Ovary (tissue), 7 donors: ENCODE measurements at regions not wholly inside any gene's neighbourhood (a gene's known extent, or its start where the extent isn't known, plus 50 kb on each side); places are given as distances from the start of the nearest gene placed in this dataset.
"Not testable (repeated sequence)": the region's sequence is repeated elsewhere in the genome, so short reads cannot be mapped to it uniquely, and the experiment has no call there.

Source experiments
- DNase-seq, 5 donors: peaks; one replicate each; pipeline ENCODE4 v3.0.0-alpha.2; 2019 to 2020
- H3K27ac ChIP-seq, 2 donors: fragments of 200-600 bp; one replicate each; pipeline versions ENCODE4 v1.5.1 to v1.8.0; 2019 to 2022
- H3K27me3 ChIP-seq: fragments of 200-600 bp; one replicate; pipeline ENCODE4 v1.8.0; 2022
- H3K36me3 ChIP-seq: fragments of 200-600 bp; sonication (generic); one replicate; pipeline ENCODE4 v1.5.1; 2019
- H3K4me1 ChIP-seq: one replicate; pipeline ENCODE4 v1.8.1; 2013; ENCODE audit warnings: mild to moderate bottlenecking, moderate library complexity; ENCODE audit not compliant: insufficient read depth
- H3K4me3 ChIP-seq: fragments of 200-600 bp; sonication (generic); one replicate; pipeline ENCODE4 v1.5.1; 2017
- H3K9me3 ChIP-seq, 2 donors: fragments of 200-600 bp in 1 of 2; sonication (generic) in 1 of 2; one replicate each; pipeline versions ENCODE4 v1.5.1 to v1.8.1; 2013 to 2019; ENCODE audit warnings: mild to moderate bottlenecking in 1 of 2, moderate library complexity in 1 of 2
- CTCF ChIP-seq, 3 donors: fragments of 450-650 bp in 2 of 3; fragments of 200-600 bp in 1 of 3; IDR thresholded peaks; one replicate each; pipeline versions ENCODE4 v1.5.1 to v1.8.0; 2016 to 2022; ENCODE audit warnings: antibody characterized with exemption in 3 of 3, mild to moderate bottlenecking in 1 of 3
- EP300 ChIP-seq: sonication (generic); formaldehyde crosslinking; IDR thresholded peaks from one replicate; pipeline ENCODE4 v1.6.1; 2017; ENCODE audit warnings: antibody characterized with exemption
- POLR2A ChIP-seq: fragments of 450-650 bp; IDR thresholded peaks from one replicate; pipeline ENCODE4 v1.6.1; 2017; ENCODE audit warnings: antibody characterized with exemption, mild to moderate bottlenecking, moderate library complexity
- WGBS, 3 donors: extraction: QIAGEN DNeasy Blood & Tissue Kit in 1 of 3; methylation state at CpG; one replicate each; pipeline versions ENCODE4 v1.1.5 to v1.1.7; 2013 to 2017; 5-methylcytosine and 5-hydroxymethylcytosine counted together
- intact Hi-C, 4 donors: fragments of 100-400 bp; cut with DNase I; formaldehyde crosslinking; loops; one replicate each; pipeline versions ENCODE4 v1.11.0 to v1.15.1; 2022 to 2023
- donor health status: DM: no; HTN: no; CAD: no; lungs with moderate emphysema.
- donor health status: DM: no; HTN: no; CAD: no.
- donor health status: Bipolar disorder and iron deficiency.
- donor health status: DM: no; HTN: no; CAD: no.
- donor health status: DM: yes; HTN: yes; CAD: no.

- no peak overlapping the region for H3K4me3 ChIP-seq
- intact Hi-C loops, result no loop called here
- 47 to 83% (median 78%) methylated on average over 2 to 3 of the region's 3 CpGs for WGBS, 3 donors
- no peak overlapping the region for H3K27ac ChIP-seq
- no peaks in the 10 kb centered on the region for H3K9me3 ChIP-seq
- no peaks in the 10 kb centered on the region for H3K36me3 ChIP-seq
- no peaks in the 10 kb centered on the region for H3K4me1 ChIP-seq
- DNase-seq, result no peak
- TF ChIP-seq EP300, result no peak
- no peak for TF ChIP-seq CTCF (IDR thresholded peaks at IDR 0.05)
- TF ChIP-seq POLR2A, result no peak
- no peaks in the 10 kb centered on the region for H3K27me3 ChIP-seq
Measured at GRCh38 chr2:234357666-234358065, 139.2 kb downstream of the ARL4C start.

GRCh38 chr2:234355808-234356365 lies 141.0 kb downstream of the ARL4C start:
- no peak for TF ChIP-seq EP300
- no peak for TF ChIP-seq CTCF (IDR thresholded peaks at IDR 0.05)
- no peak for TF ChIP-seq POLR2A
- Histone ChIP-seq H3K9me3 (no peaks in the 10 kb centered on the region), H3K4me3 (no peak overlapping the region), H3K36me3 (no peaks in the 10 kb centered on the region), H3K27ac (no peak overlapping the region), H3K4me1 (no peaks in the 10 kb centered on the region), H3K27me3 (no peaks in the 10 kb centered on the region)
- intact Hi-C loops, result no loop called here
- no peak for DNase-seq
- 34 to 47% (median 36%) methylated on average over 6 of the region's 6 CpGs for WGBS, 3 donors

- TF ChIP-seq EP300 (no peak), POLR2A (no peak), CTCF (IDR thresholded peaks at IDR 0.05) (no peak)
- no peaks in the 10 kb centered on the region for H3K9me3 ChIP-seq
- no peaks in the 10 kb centered on the region for H3K36me3 ChIP-seq
- 32 to 35% (median 34%) methylated on average over 12 of the region's 12 CpGs for WGBS, 3 donors
- H3K4me1 ChIP-seq, result no peaks in the 10 kb centered on the region
- intact Hi-C loops, result no loop called here
- no peak for DNase-seq
- no peak overlapping the region for H3K4me3 ChIP-seq
- H3K27ac ChIP-seq, result no peak overlapping the region
- no peaks in the 10 kb centered on the region for H3K27me3 ChIP-seq
Measured at GRCh38 chr2:234355021-234355720, 141.7 kb downstream of the ARL4C start.

GRCh38 chr2:234352270-234352669 lies 144.6 kb downstream of the ARL4C start:
- H3K27ac ChIP-seq, result no peak overlapping the region
- intact Hi-C loops, result no loop called here
- H3K4me1 ChIP-seq, result no peaks in the 10 kb centered on the region
- no peak for DNase-seq
- no peaks in the 10 kb centered on the region for H3K27me3 ChIP-seq
- H3K36me3 ChIP-seq, result no peaks in the 10 kb centered on the region
- no peak overlapping the region for H3K4me3 ChIP-seq
- H3K9me3 ChIP-seq, result no peaks in the 10 kb centered on the region
- no peak for TF ChIP-seq CTCF (IDR thresholded peaks at IDR 0.05)
- 86 to 95% (median 94%) methylated on average over 7 of the region's 7 CpGs for WGBS, 3 donors

GRCh38 chr2:234351866-234352265 lies 145.0 kb downstream of the ARL4C start:
- not testable (repeated sequence) for H3K27ac ChIP-seq
- WGBS, 3 donors, result 90 to 92% (median 90%) methylated on average over 10 of the region's 10 CpGs

More at GRCh38 chr2:234351866-234352265, 145.0 kb downstream of the ARL4C start:
- H3K27me3 ChIP-seq, H3K4me3 ChIP-seq, intact Hi-C loops, DNase-seq, H3K9me3 ChIP-seq, H3K36me3 ChIP-seq, H3K4me1 ChIP-seq: not testable (repeated sequence)
